Fibroblast of villous mesenchyme (primary cell): ENCODE measurements at regions not wholly inside any gene's neighbourhood (a gene's known extent, or its start where the extent isn't known, plus 50 kb on each side); places are given as distances from the start of the nearest gene placed in this dataset.

Source experiments
- DNase-seq: peaks from one replicate; pipeline ENCODE4 v3.0.0-alpha.2; 2010; ENCODE audit warnings: low read depth
- H3K4me3 ChIP-seq: 2 replicates; pipeline ENCODE4 v1.5.1; 2011; ENCODE audit warnings: low read depth, mild to moderate bottlenecking, low read length
- TF ChIP-seq, protein P1 (sequence below): IDR thresholded peaks from 2 replicates; pipeline ENCODE4 v1.5.1; 2012; ENCODE audit warnings: low read depth, mild to moderate bottlenecking, low read length; ENCODE audit not compliant: insufficient read depth

- TF ChIP-seq, protein P1, sequence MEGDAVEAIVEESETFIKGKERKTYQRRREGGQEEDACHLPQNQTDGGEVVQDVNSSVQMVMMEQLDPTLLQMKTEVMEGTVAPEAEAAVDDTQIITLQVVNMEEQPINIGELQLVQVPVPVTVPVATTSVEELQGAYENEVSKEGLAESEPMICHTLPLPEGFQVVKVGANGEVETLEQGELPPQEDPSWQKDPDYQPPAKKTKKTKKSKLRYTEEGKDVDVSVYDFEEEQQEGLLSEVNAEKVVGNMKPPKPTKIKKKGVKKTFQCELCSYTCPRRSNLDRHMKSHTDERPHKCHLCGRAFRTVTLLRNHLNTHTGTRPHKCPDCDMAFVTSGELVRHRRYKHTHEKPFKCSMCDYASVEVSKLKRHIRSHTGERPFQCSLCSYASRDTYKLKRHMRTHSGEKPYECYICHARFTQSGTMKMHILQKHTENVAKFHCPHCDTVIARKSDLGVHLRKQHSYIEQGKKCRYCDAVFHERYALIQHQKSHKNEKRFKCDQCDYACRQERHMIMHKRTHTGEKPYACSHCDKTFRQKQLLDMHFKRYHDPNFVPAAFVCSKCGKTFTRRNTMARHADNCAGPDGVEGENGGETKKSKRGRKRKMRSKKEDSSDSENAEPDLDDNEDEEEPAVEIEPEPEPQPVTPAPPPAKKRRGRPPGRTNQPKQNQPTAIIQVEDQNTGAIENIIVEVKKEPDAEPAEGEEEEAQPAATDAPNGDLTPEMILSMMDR, result no peak
Measured at GRCh38 chr13:80476953-80477352, 136.0 kb upstream of the SPRY2 start.

DNA sequence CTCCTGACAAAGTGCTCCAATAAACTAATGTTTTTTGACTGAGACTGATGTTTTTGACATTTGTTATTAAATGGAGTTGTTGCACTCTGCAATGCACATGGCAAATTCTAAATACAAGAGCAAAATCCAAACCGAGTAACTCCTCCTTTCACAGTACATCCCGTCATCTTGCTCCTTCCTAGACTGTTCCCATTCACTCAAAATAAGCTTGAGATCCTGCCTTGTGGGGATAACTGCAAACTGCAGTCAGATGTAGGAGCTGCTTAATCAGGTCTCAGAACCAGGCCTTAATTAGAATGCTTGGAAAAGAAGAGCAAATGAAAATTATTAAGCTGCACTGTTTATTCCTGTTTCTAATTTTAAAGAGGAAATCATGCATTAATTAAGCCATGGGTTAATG is 134.8 kb upstream of the SPRY2 start:
- TF ChIP-seq, protein P1, result no peak
- no peak overlapping the region for H3K4me3 ChIP-seq
- DNase-seq, result no peak

More at GRCh38 chr13:80476953-80477352, 136.0 kb upstream of the SPRY2 start:
- no peak for DNase-seq
- no peak overlapping the region for H3K4me3 ChIP-seq

GRCh38 chr13:80473695-80474094 is 132.8 kb upstream of the SPRY2 start:
- no peak overlapping the region for H3K4me3 ChIP-seq
- peak; percentile 46 for DNase-seq
- TF ChIP-seq, protein P1, result no peak

DNA sequence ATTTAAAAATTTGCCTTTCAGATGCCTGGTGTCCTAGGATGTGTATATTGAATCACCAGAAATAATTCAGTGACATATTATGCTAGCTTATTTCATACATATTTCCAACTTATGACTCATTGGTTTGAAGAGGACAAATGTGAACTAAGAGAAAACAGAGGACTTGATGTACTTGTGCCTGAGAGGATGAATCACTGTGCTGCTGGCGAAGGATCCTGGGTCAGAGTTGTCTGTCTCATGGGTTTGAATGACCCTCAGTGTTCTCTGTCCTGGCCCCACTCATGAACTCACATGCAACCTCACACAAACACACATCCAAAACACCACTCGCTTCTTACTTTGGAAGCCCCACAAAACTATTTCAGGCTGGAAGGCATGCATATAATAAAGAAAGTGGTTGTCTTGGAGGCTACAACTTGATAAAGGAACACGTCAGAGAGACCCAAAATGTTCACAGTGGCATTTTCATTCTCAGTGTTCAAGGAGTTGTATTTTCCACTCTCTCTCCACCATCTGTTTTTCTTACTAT is 129.0 kb upstream of the SPRY2 start:
- TF ChIP-seq, protein P1, result no peak
- peak; percentile 83 for DNase-seq
- no peak overlapping the region for H3K4me3 ChIP-seq

GRCh38 chr13:80469105-80469852 is 128.4 kb upstream of the SPRY2 start:
- DNase-seq, result no peak
- no peak overlapping the region for H3K4me3 ChIP-seq
- TF ChIP-seq, protein P1, result no peak

DNA sequence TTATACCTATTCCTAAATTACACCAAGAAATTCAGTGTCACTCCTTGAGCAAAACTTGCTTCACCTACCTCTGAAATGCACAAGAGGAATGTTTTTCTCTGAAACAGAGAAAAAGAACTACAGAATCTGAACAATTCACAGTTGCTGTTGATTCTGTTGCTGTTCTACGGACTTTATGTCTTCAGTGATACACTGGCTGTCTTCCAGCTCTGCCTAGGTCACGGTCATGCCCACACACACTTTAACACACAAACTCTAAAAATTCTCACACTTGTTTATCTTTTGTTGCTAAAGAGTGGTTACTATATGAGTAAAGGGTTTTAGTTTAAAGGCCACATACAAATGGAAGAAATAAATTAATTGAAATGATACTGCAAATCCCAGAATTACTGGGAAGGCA is 124.4 kb upstream of the SPRY2 start:
- H3K4me3 ChIP-seq, result no peak overlapping the region
- TF ChIP-seq, protein P1, result no peak
- no peak for DNase-seq
